ENCODE measurements at regions not wholly inside any gene's neighbourhood (a gene's known extent, or its start where the extent isn't known, plus 50 kb on each side); places are given as distances from the start of the nearest gene placed in this dataset.
A peak's percentile ranks its signal among the peaks of the same experiment; 100 is the strongest.

DNA sequence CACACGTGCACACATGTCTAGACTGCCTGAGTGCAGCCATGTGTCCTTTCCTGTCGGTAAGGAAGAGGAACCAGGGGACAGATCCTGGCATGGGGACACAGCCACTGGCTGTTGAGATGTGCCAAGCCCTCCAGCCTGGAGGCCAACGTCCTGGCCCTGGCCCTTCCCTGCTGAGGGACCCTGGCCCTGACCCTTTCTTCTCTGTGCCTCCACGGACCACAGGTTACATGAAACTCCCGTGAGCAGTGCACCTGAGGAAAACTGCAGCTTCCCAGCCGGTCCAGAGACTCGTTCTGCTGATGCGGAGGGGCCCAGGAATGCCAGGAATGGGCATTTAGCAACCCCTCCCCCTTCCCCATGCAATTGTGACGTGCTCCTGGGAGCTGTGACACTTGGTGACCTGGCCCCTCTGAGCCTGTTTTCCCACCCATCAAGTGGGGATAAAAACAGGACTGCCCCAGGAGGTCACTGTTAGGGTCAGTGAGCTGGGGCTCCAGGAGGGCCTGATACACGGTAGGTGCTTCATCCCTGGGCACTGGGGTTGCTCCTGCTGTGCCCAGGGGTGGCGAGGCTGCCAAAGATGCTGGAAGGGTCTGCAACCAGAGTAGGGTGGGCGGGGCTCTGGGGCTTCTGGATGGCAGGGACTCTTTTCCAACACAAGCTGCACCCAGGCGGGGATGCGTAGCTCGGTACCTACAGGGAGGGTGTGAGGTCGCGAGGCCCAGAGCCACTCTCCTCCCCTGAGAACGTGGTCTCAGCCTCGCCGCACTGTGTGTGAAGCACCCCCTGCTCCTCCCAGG lies 151.5 kb downstream of the C9orf50 start:
- H3K36me3 Mint-ChIP-seq (ENCODE audit: low read depth) = no peaks in the 10 kb centered on the region
- H3K27me3 Mint-ChIP-seq (ENCODE audit: low read depth) = no peaks in the 10 kb centered on the region
- H3K4me3 Mint-ChIP-seq = no peak overlapping the region
- no peaks in the 10 kb centered on the region for H3K9me3 Mint-ChIP-seq
- peaks cover 84% of the 10 kb centered on the region for H3K4me1 Mint-ChIP-seq
- no peak overlapping the region for H3K27ac Mint-ChIP-seq (ENCODE audit: unreplicated experiment)
- TF ChIP-seq, protein P1, sequence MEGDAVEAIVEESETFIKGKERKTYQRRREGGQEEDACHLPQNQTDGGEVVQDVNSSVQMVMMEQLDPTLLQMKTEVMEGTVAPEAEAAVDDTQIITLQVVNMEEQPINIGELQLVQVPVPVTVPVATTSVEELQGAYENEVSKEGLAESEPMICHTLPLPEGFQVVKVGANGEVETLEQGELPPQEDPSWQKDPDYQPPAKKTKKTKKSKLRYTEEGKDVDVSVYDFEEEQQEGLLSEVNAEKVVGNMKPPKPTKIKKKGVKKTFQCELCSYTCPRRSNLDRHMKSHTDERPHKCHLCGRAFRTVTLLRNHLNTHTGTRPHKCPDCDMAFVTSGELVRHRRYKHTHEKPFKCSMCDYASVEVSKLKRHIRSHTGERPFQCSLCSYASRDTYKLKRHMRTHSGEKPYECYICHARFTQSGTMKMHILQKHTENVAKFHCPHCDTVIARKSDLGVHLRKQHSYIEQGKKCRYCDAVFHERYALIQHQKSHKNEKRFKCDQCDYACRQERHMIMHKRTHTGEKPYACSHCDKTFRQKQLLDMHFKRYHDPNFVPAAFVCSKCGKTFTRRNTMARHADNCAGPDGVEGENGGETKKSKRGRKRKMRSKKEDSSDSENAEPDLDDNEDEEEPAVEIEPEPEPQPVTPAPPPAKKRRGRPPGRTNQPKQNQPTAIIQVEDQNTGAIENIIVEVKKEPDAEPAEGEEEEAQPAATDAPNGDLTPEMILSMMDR (conservative IDR thresholded peaks at IDR 0.05) = no peak
- DNase-seq (ENCODE audit: low read depth, low spot score) = no peak

DNA sequence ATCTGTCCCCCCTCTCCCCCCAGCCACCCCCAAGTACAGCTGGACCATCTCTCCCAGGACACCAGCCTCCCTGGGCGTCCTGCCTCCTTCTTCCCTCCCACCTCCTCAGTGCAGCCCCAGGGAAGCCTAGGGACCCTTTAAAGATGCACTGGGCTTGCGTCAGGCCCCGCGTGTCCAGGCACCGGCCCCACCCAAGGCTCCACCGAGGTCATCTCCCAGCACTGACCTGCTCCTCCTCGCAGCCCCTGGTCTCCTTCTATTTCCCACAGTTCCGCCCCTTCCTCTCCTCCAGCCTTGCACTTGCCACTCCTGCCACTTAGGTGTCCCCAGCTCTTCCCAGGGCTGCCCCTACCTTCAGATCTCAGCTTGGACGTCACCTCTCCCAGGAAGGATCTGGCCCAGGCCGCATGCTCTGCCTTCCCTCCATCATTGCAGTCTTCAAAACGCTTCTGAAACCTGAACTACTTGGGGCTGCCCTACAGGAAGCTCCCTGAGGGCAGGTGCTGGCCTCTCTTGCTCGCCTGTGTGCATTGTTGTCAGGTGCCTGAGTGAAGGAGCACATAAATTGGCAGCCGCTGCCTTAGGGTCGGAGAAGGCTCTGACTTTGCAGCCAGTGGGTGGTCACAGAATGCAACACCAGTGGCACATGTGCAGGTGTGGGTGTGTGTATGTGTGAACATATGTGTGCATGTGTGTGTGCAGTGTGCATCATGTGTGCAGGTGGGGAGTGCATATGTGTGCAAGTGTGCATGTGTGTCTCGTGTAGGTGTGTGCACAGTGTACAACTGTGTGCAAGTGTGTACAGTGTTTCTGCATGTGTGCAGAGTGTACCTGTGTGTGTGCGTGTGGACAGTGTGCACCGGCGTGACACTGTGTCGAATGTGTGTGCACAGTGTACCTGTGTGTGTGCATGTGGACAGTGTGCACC lies 152.9 kb downstream of the C9orf50 start:
- peaks cover 75% of the 10 kb centered on the region for H3K4me1 Mint-ChIP-seq
- DNase-seq (ENCODE audit: low read depth, low spot score) = no peak
- peak overlapping the region; percentile 81 for H3K27ac Mint-ChIP-seq (ENCODE audit: unreplicated experiment)
- TF ChIP-seq, protein P1 (conservative IDR thresholded peaks at IDR 0.05) = no peak
- H3K27me3 Mint-ChIP-seq (ENCODE audit: low read depth) = no peaks in the 10 kb centered on the region
- no peaks in the 10 kb centered on the region for H3K9me3 Mint-ChIP-seq
- H3K4me3 Mint-ChIP-seq = no peak overlapping the region
- H3K36me3 Mint-ChIP-seq (ENCODE audit: low read depth) = no peaks in the 10 kb centered on the region

DNA sequence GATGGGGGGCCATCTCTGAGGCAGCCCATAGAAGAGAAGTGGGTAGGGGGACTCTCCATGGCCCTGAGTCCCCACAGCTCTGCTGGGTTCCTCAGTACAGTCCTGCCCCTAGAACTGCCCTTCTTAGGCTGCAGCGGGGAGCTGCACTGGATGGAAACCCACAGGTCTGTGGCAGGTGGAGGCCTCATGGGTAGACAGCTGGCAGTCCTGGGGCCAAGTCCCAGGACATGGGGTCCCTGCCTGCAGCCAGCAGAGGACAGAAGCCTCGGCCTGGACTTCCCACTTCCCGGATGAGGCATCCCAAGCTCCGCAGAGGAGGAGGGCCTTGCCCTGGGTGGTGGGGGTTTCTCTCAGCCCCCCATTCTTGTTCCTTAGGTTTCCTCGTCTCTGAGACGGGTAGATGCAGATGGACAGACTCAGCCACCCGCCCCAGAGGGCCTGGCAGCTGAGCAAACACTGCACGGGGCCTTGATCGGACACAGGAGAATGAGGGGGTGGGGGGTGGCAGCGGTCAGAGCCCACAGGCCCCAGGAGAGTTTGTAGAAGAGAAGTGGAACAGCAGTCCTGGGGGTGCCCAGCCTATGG lies 153.8 kb downstream of the C9orf50 start:
- Mint-ChIP-seq H3K27me3 (ENCODE audit: low read depth) (no peaks in the 10 kb centered on the region), H3K27ac (ENCODE audit: unreplicated experiment) (no peak overlapping the region), H3K36me3 (ENCODE audit: low read depth) (no peaks in the 10 kb centered on the region), H3K9me3 (no peaks in the 10 kb centered on the region), H3K4me1 (peaks cover 66% of the 10 kb centered on the region), H3K4me3 (no peak overlapping the region)
- no peak for DNase-seq (ENCODE audit: low read depth, low spot score)
- TF ChIP-seq, protein P1 (conservative IDR thresholded peaks at IDR 0.05) = no peak

DNA sequence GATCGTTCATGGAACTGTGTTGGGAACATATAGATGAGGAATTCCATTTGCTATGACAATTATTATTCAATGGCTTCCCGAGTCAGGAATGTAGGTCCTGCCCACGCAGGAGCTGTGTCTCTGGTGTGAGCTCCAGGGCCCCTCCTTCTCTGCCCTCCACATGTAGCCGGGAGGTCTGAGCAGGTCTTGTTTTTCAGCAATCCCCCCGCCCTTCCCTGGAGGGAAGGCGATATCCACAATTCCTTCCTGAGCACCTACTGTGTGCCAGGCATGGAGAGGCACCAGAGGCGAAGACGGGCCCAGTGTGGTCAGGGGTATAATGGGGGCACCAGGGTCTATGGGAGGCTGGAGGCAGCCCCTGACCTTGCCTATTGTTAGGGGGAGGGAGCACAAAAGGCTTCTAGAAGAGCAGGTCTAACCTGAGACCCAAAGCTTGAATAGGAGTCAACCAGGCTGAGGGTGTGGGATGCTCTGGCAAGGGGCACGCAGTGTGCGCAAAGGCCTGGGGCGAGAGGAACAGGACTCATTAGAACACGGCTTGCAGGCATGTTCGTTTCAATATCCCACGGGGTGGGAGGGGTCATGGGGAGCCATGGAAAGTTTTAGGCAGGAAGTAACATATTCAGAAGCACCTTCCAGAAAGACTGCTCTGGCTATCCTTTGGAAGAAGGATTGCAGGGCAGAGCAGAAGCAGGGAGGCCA lies 154.9 kb downstream of the C9orf50 start:
- H3K27me3 Mint-ChIP-seq (ENCODE audit: low read depth) = no peaks in the 10 kb centered on the region
- TF ChIP-seq, protein P1 (conservative IDR thresholded peaks at IDR 0.05) = no peak
- no peak overlapping the region for H3K4me3 Mint-ChIP-seq
- peaks cover 61% of the 10 kb centered on the region for H3K4me1 Mint-ChIP-seq
- DNase-seq (ENCODE audit: low read depth, low spot score) = no peak
- H3K36me3 Mint-ChIP-seq (ENCODE audit: low read depth) = no peaks in the 10 kb centered on the region
- peak overlapping the region; percentile 72 for H3K27ac Mint-ChIP-seq (ENCODE audit: unreplicated experiment)
- H3K9me3 Mint-ChIP-seq = no peaks in the 10 kb centered on the region
